Neuronal stem cell (in vitro differentiated cells): ENCODE measurements at regions not wholly inside any gene's neighbourhood (a gene's known extent, or its start where the extent isn't known, plus 50 kb on each side); places are given as distances from the start of the nearest gene placed in this dataset.

Experiments
- DNase-seq: peaks from one replicate; pipeline ENCODE4 v3.0.0-alpha.2; 2013; ENCODE audit warnings: low spot score
- H2AFZ ChIP-seq: one replicate; pipeline ENCODE4 v1.6.1; 2013; ENCODE audit warnings: mild to moderate bottlenecking, low read length, inconsistent platforms
- H2AK5ac ChIP-seq: 2 replicates; pipeline ENCODE4 v1.6.1; 2013; ENCODE audit warnings: low read depth, mild to moderate bottlenecking, inconsistent platforms, low read length, moderate library complexity, mixed read lengths
- H2BK120ac ChIP-seq: 2 replicates; pipeline ENCODE4 v1.6.1; 2013; ENCODE audit warnings: low read depth, mild to moderate bottlenecking, inconsistent platforms, low read length, moderate library complexity, mixed read lengths
- H2BK12ac ChIP-seq: one replicate; pipeline ENCODE4 v1.6.1; 2013; ENCODE audit warnings: low read length, inconsistent platforms
- H2BK15ac ChIP-seq: 2 replicates; pipeline ENCODE4 v1.6.1; 2013; ENCODE audit warnings: mild to moderate bottlenecking, low read length, inconsistent platforms, mixed read lengths
- H2BK5ac ChIP-seq: one replicate; pipeline ENCODE4 v1.6.1; 2013; ENCODE audit warnings: inconsistent platforms, mild to moderate bottlenecking, low read length, moderate library complexity
- H3K14ac ChIP-seq: one replicate; pipeline ENCODE4 v1.6.1; 2013; ENCODE audit warnings: low read length, inconsistent platforms
- H3K18ac ChIP-seq: 2 replicates; pipeline ENCODE4 v1.6.1; 2013; ENCODE audit warnings: low read length, inconsistent platforms
- H3K23ac ChIP-seq: 2 replicates; pipeline ENCODE4 v1.6.1; 2013; ENCODE audit warnings: low read depth, mild to moderate bottlenecking, mixed read lengths, low read length, inconsistent platforms; ENCODE audit not compliant: poor library complexity
- H3K27ac ChIP-seq: replicated peaks from 3 replicates; pipeline ENCODE4 v1.5.1; 2013; ENCODE audit warnings: low read length, inconsistent platforms
- H3K27me3 ChIP-seq, 3 experiments: 2 replicates each; pipeline ENCODE4 v1.6.1; 2013; ENCODE audit warnings: low read length in 3 of 3, mild to moderate bottlenecking in 2 of 3, inconsistent platforms in 1 of 3, low read depth in 1 of 3, mixed read lengths in 1 of 3, moderate library complexity in 1 of 3; ENCODE audit not compliant: control insufficient read depth in 3 of 3, insufficient read depth in 3 of 3
- H3K36me3 ChIP-seq, 2 donors: replicated peaks in 1 of 2; 2 replicates each; pipeline ENCODE4 v1.6.1; 2013; ENCODE audit warnings: low read length in 2 of 2; ENCODE audit not compliant: control insufficient read depth in 2 of 2, insufficient read depth in 2 of 2
- H3K4ac ChIP-seq: 2 replicates; pipeline ENCODE4 v1.6.1; 2013; ENCODE audit warnings: inconsistent platforms, mild to moderate bottlenecking, low read length, moderate library complexity
- H3K4me1 ChIP-seq, 2 donors: 1 replicate in 1 of 2; 2 replicates in 1 of 2; pipeline ENCODE4 v1.6.1; 2013; ENCODE audit warnings: low read length in 2 of 2, low read depth in 1 of 2; ENCODE audit not compliant: control insufficient read depth in 2 of 2, insufficient read depth in 1 of 2
- H3K4me2 ChIP-seq: one replicate; pipeline ENCODE4 v1.6.1; 2013; ENCODE audit warnings: mild to moderate bottlenecking, low read length, inconsistent platforms; ENCODE audit not compliant: insufficient read depth, poor library complexity, severe bottlenecking
- H3K4me3 ChIP-seq, 2 donors: 2 replicates each; pipeline ENCODE4 v1.5.1; 2013; ENCODE audit warnings: low read length in 2 of 2, mild to moderate bottlenecking in 2 of 2, inconsistent platforms in 1 of 2, moderate library complexity in 1 of 2
- H3K79me1 ChIP-seq: one replicate; pipeline ENCODE4 v1.6.1; 2013; ENCODE audit warnings: low read depth, mild to moderate bottlenecking, inconsistent platforms, low read length, moderate library complexity
- H3K9ac ChIP-seq: one replicate; pipeline ENCODE4 v1.6.1; 2013; ENCODE audit warnings: mild to moderate bottlenecking, low read depth, low read length, inconsistent platforms; ENCODE audit not compliant: poor library complexity
- H3K9me3 ChIP-seq, 2 donors: replicated peaks in 1 of 2; 2 replicates each; pipeline versions ENCODE3 to v1.6.1; 2013; ENCODE audit warnings: low read length in 2 of 2, mild to moderate bottlenecking in 2 of 2, inconsistent platforms in 1 of 2, low read depth in 1 of 2, mixed read lengths in 1 of 2, moderate library complexity in 1 of 2; ENCODE audit not compliant: control insufficient read depth in 2 of 2, insufficient read depth in 1 of 2
- H4K8ac ChIP-seq: one replicate; pipeline ENCODE4 v1.6.1; 2013; ENCODE audit warnings: low read depth, mild to moderate bottlenecking, inconsistent platforms, low read length, moderate library complexity
- H4K91ac ChIP-seq: one replicate; pipeline ENCODE4 v1.6.1; 2013; ENCODE audit warnings: low read length, low read depth, mild to moderate bottlenecking, inconsistent platforms; ENCODE audit not compliant: poor library complexity
- WGBS, 2 donors: extraction: QIAGEN DNeasy Blood & Tissue Kit; methylation state at CpG; one replicate each; pipeline ENCODE4 v1.1.7; 2013; ENCODE audit warnings: missing lambda C conversion rate in 2 of 2, mixed read lengths in 1 of 2; ENCODE audit not compliant: insufficient read length in 2 of 2, insufficient replicate concordance in 1 of 2; ENCODE audit errors: extremely low coverage in 2 of 2; 5-methylcytosine and 5-hydroxymethylcytosine counted together

GRCh38 chr3:174495928-174496327 is 363.2 kb upstream of the NAALADL2 start:
- no peak overlapping the region for H3K4me3 ChIP-seq
- H3K18ac ChIP-seq = no peak overlapping the region
- no peak overlapping the region for H4K91ac ChIP-seq
- no peak overlapping the region for H3K27ac ChIP-seq
- DNase-seq = no peak
- no CpG with 5 or more reads among the region's 1 CpG for WGBS, 2 donors
- no peak overlapping the region for H3K4me2 ChIP-seq
- H3K36me3 ChIP-seq = no peaks in the 10 kb centered on the region
- no peak overlapping the region for H4K8ac ChIP-seq
- no peak overlapping the region for H2BK120ac ChIP-seq
- no peak overlapping the region for H3K9ac ChIP-seq
- no peak overlapping the region for H2BK12ac ChIP-seq
- H2BK15ac ChIP-seq = no peak overlapping the region
- no peak overlapping the region for H2AFZ ChIP-seq
- H3K79me1 ChIP-seq = no peaks in the 10 kb centered on the region
- no peaks in the 10 kb centered on the region for H3K27me3 ChIP-seq
- no peak overlapping the region for H3K23ac ChIP-seq
- no peak overlapping the region for H3K4ac ChIP-seq
- no peaks in the 10 kb centered on the region for H3K9me3 ChIP-seq
- no peak overlapping the region for H2BK5ac ChIP-seq
- no peaks in the 10 kb centered on the region for H3K4me1 ChIP-seq
- no peak overlapping the region for H3K14ac ChIP-seq
- H2AK5ac ChIP-seq = no peak overlapping the region

GRCh38 chr3:174498638-174499037 is 360.5 kb upstream of the NAALADL2 start:
- H4K8ac ChIP-seq = no peak overlapping the region
- H3K4me2 ChIP-seq = no peak overlapping the region
- H2AK5ac ChIP-seq = no peak overlapping the region
- no peak for DNase-seq
- no peaks in the 10 kb centered on the region for H3K27me3 ChIP-seq
- H3K4ac ChIP-seq = no peak overlapping the region
- WGBS, 2 donors = no CpG with 5 or more reads among the region's 2 CpGs
- no peak overlapping the region for H3K9ac ChIP-seq
- no peaks in the 10 kb centered on the region for H3K36me3 ChIP-seq
- H2BK15ac ChIP-seq = no peak overlapping the region
- H3K14ac ChIP-seq = no peak overlapping the region
- no peaks in the 10 kb centered on the region for H3K4me1 ChIP-seq
- no peaks in the 10 kb centered on the region for H3K79me1 ChIP-seq
- no peak overlapping the region for H3K27ac ChIP-seq
- no peak overlapping the region for H3K23ac ChIP-seq
- no peak overlapping the region for H2BK12ac ChIP-seq
- no peak overlapping the region for H2BK120ac ChIP-seq
- no peak overlapping the region for H3K18ac ChIP-seq
- H3K9me3 ChIP-seq = no peaks in the 10 kb centered on the region
- H4K91ac ChIP-seq = no peak overlapping the region
- H2AFZ ChIP-seq = no peak overlapping the region
- H2BK5ac ChIP-seq = no peak overlapping the region
- no peak overlapping the region for H3K4me3 ChIP-seq

GRCh38 chr3:174505266-174505665 is 353.9 kb upstream of the NAALADL2 start:
- Histone ChIP-seq H2BK12ac (no peak overlapping the region), H2BK5ac (no peak overlapping the region), H3K9ac (no peak overlapping the region), H3K4me1 (no peaks in the 10 kb centered on the region), H2BK120ac (no peak overlapping the region), H3K18ac (no peak overlapping the region), H2BK15ac (no peak overlapping the region), H3K4me3 (no peak overlapping the region), H2AK5ac (no peak overlapping the region), H3K14ac (no peak overlapping the region), H4K8ac (no peak overlapping the region), H3K4ac (no peak overlapping the region), H3K27me3 (no peaks in the 10 kb centered on the region), H3K23ac (no peak overlapping the region), H3K9me3 (no peaks in the 10 kb centered on the region), H2AFZ (no peak overlapping the region), H3K4me2 (no peak overlapping the region), H4K91ac (no peak overlapping the region), H3K79me1 (no peaks in the 10 kb centered on the region), H3K27ac (no peak overlapping the region), H3K36me3 (no peaks in the 10 kb centered on the region)
- WGBS, 2 donors = no CpG with 5 or more reads among the region's 1 CpG
- DNase-seq = no peak

GRCh38 chr3:174524203-174524602 is 334.9 kb upstream of the NAALADL2 start:
- Histone ChIP-seq H3K23ac (no peak overlapping the region), H3K4ac (no peak overlapping the region), H4K91ac (no peak overlapping the region), H4K8ac (no peak overlapping the region), H3K36me3 (no peaks in the 10 kb centered on the region), H2BK120ac (no peak overlapping the region), H3K4me3 (no peak overlapping the region), H2AFZ (no peak overlapping the region), H3K4me1 (no peaks in the 10 kb centered on the region), H3K14ac (no peak overlapping the region), H2AK5ac (no peak overlapping the region), H3K9ac (no peak overlapping the region), H2BK5ac (no peak overlapping the region), H3K79me1 (no peaks in the 10 kb centered on the region), H3K27ac (no peak overlapping the region), H3K4me2 (no peak overlapping the region), H3K9me3 (no peaks in the 10 kb centered on the region), H3K18ac (no peak overlapping the region), H3K27me3 (no peaks in the 10 kb centered on the region), H2BK12ac (no peak overlapping the region), H2BK15ac (no peak overlapping the region)
- DNase-seq = no peak
- WGBS, 2 donors = 100% methylated on average over 1 of the region's 3 CpGs; no CpG with 5 or more reads in 1 of the 2 donors
